C4-2B (cell line): ENCODE measurements at regions not wholly inside any gene's neighbourhood (a gene's known extent, or its start where the extent isn't known, plus 50 kb on each side); places are given as distances from the start of the nearest gene placed in this dataset.
"Not testable (repeated sequence)": the region's sequence is repeated elsewhere in the genome, so short reads cannot be mapped to it uniquely, and the experiment has no call there.

Source experiments
- H3K27ac ChIP-seq: fragments of 450-650 bp; 2 replicates; pipeline ENCODE4 v1.5.1; 2017
- ZFX ChIP-seq: fragments of 450-650 bp; IDR thresholded peaks from 2 replicates; pipeline ENCODE4 v1.6.1; 2017
- TF ChIP-seq, protein P1 (sequence below): fragments of 450-650 bp; conservative IDR thresholded peaks from 2 replicates; pipeline ENCODE4 v1.5.1; 2017; ENCODE audit warnings: mild to moderate bottlenecking

- TF ChIP-seq, protein P1, sequence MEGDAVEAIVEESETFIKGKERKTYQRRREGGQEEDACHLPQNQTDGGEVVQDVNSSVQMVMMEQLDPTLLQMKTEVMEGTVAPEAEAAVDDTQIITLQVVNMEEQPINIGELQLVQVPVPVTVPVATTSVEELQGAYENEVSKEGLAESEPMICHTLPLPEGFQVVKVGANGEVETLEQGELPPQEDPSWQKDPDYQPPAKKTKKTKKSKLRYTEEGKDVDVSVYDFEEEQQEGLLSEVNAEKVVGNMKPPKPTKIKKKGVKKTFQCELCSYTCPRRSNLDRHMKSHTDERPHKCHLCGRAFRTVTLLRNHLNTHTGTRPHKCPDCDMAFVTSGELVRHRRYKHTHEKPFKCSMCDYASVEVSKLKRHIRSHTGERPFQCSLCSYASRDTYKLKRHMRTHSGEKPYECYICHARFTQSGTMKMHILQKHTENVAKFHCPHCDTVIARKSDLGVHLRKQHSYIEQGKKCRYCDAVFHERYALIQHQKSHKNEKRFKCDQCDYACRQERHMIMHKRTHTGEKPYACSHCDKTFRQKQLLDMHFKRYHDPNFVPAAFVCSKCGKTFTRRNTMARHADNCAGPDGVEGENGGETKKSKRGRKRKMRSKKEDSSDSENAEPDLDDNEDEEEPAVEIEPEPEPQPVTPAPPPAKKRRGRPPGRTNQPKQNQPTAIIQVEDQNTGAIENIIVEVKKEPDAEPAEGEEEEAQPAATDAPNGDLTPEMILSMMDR: no peak
- TF ChIP-seq ZFX: no peak
- no peak overlapping the region for H3K27ac ChIP-seq
Observed at GRCh38 chr7:145462463-145462862, 626.6 kb upstream of the TPK1 start.

DNA sequence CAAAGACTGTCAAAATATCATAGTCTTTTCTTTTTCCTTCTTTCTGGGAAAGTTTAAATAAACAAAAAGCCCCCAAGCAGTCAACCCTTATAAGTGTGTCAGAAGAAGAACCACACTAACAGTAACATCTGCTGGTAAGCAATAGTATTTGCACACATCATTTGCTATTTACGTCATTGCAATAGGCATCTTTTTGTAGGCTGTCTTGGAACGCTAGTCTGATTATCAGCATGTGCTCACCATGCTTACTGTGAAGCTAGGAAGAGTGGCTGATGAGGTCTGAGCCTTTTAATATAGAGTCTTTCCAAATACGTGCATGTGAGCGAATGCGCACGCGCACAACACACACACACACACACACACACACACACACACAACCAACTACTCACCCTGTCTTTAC, 599.0 kb upstream of the TPK1 start:
- H3K27ac ChIP-seq: no peak overlapping the region
- TF ChIP-seq ZFX: no peak
- TF ChIP-seq, protein P1: no peak

GRCh38 chr7:145431834-145432233, 596.0 kb upstream of the TPK1 start:
- TF ChIP-seq, protein P1: no peak
- TF ChIP-seq ZFX: no peak
- no peak overlapping the region for H3K27ac ChIP-seq

DNA sequence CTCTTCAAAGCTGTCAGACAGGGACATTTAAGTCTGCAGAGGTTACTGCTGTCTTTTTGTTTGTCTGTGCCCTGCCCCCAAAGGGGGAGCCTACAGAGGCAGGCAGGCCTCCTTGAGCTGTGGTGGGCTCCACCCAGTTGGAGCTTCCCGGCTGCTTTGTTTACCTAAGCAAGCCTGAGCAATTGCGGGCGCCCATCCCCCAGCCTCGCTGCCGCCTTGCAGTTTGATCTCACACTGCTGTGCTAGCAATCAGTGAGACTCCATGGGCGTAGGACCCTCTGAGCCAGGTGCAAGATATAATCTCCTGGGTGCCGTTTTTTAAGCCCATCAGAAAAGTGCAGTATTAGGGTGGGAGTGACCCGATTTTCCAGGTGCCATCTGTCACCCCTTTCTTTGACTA, 582.6 kb upstream of the TPK1 start:
- not testable (repeated sequence) for H3K27ac ChIP-seq

DNA sequence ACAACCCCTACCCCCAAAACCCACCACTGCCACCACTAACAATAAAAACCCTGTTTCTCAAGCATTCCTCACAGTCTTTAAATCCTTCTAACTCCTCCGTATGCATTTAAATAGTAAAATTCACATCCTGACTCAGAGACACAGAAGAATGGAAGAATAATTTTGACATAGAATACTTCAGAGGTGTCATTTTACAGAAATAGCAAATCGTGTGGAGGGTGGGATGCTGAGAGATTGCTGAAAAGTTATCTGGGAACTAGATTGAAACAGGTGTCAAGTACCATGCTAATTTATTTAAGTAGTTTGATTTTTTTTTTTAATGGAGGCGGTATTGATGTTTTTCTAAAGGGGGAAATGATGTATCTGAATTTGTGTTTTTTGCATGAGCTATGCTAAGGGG, 575.2 kb upstream of the TPK1 start:
- TF ChIP-seq, protein P1: no peak
- H3K27ac ChIP-seq: no peak overlapping the region

GRCh38 chr7:145398758-145399157, 562.9 kb upstream of the TPK1 start:
- no peak for TF ChIP-seq ZFX
- TF ChIP-seq, protein P1: no peak; the same call in 1 of the 2 replicates
- no peak overlapping the region for H3K27ac ChIP-seq

DNA sequence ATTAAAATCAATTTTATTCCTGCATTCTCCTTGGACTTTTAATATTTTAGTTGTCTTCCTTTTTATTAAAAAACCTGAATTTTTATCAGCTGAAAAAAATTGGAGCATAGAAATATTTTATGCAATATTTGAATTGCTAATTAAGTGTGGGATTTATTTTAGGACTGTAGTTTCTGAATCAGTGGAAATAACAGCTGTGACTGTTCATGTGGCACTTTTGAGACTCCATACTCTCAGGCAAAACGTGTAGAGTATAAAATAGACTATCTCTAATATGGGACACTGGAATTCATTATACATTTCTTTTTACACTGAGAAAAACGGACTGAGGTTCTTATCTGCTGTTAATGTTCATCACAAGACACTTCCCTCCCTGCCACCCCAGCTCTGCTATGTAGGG, 558.3 kb upstream of the TPK1 start:
- H3K27ac ChIP-seq: no peak overlapping the region
- TF ChIP-seq ZFX: no peak
- TF ChIP-seq, protein P1: no peak

DNA sequence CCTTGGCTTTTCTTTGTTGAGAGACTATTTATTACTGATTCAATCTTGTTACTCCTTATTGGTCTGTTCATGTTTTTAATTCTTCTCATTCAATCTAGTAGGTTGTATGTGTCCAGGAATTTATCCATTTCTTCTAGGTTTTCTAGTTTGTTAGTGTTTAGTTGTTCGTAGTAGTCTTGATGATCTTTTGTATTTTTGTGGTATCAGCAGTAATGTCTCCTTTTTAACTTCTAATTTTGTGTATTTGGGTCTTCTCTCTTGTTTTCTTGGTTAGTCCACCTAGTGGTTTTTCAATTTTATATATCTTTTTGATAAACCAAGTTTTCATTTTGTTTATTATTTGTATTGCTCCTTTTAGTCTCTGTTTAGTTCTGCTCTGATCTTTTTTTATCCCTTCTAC, 546.9 kb upstream of the TPK1 start:
- H3K27ac ChIP-seq: no peak overlapping the region
- TF ChIP-seq ZFX: no peak
- TF ChIP-seq, protein P1: no peak
